Activated CD8-positive, alpha-beta memory T cell treated with anti-CD3 and anti-CD28 coated beads, Interleukin-2, amount 50 U/mL, for 1 hour (primary cell): ENCODE measurements at regions not wholly inside any gene's neighbourhood (a gene's known extent, or its start where the extent isn't known, plus 50 kb on each side); places are given as distances from the start of the nearest gene placed in this dataset.

Experiments
- DNase-seq: peaks from one replicate; pipeline ENCODE4 v3.0.0-alpha.2; 2020; ENCODE audit errors: extremely low read depth

DNA sequence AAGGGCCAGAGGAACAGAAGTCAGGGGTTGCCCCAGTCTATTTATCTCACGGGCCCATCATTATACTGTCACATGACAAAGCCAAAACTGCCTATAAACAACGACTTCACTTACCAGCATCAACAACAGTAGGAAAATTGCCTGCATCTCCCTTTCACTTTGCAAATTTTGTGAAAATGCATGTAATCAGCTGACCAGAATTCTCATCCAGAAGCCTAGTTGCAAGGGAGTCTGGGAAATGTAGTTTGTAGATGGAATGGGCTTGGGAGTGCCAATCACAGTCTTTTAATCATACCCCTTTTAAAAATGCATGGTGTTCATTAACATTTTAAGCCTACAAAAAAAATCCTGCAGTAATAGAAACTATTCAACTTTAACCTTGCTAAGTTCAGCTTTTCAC is 369.3 kb upstream of the TMPO start:
- no peak for DNase-seq

DNA sequence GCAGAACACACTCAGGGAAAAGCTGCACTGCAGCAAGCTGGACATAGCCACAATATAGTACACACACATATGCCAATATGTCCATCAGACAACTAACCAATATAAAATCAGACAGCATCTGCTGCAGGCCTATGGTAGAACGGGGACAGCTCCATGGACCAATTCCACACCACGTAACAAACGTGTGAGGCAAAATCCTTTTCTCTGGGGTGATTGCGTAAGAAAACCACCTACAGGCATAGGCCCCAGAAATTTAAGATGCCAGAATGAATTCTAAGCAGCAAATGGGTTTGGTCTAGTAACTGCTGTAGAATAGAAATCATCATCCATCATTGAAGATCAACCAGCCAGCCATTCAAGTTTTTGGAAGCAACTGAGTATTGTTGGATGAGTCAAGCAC is 368.9 kb upstream of the TMPO start:
- DNase-seq = no peak

DNA sequence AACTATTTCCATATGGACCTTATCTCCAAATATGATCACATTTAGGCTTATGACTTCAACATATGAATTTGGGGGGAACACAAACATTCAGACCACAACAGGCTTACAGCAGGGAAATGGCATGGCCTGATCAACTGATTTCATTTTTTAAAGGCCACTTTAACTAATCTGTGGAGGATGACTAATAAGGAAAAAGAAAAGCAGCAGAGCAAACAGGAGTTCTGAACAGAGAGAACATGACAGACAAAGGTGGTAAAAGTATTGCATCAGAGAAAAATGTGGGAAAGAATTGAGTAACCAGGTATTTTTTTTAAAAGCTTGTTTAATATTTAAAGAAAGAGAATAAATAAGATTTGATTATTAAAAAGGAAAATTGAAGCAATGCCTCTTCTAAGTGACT is 366.1 kb upstream of the TMPO start:
- no peak for DNase-seq

DNA sequence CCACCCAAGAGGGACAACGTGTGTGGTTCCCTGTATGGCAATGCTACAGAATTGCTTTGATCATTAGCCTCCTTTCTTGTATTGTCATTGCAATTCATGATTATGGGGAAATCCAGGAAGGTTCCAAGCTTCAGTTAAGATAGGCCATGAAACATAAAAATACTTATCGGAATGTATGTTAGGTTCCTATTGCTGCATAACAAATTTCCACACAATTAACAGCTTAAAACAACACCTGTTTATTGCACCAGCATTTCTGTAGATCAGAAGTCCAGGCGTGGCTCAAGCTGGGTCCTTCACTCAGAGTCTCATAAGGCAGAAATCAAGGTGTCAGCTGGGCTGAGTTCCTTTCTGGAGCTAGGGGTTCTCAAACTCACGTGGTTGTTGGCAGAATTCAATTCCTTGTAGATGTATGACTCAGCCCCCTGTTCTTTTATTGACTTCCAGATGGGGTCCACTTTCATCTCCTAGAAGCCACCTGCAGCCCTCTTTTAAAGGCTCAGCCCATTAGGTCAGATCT is 365.6 kb upstream of the TMPO start:
- no peak for DNase-seq

DNA sequence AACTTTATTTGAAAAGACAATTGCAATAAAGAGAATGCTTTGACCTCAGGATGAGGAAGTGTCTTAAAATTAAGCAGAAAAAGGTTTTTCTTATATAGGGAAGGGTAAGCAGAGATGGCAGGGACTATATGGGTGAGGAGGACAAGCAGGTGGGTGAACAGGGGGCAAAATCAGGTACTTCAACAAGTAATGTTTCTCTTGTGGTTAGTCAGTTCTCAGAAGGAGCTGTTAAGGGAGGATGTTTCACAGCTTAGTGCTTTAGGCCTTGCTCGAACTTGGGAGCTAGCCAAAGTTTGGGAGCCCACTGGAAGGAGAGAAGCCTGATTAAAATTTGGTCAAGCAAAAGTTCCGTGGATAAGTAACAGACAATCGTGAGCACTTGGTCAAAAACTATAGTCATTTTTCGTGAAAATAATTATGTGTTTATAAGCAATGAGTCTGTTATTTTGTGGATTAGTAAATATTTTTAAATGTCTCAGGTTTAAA is 364.2 kb upstream of the TMPO start:
- DNase-seq = no peak

DNA sequence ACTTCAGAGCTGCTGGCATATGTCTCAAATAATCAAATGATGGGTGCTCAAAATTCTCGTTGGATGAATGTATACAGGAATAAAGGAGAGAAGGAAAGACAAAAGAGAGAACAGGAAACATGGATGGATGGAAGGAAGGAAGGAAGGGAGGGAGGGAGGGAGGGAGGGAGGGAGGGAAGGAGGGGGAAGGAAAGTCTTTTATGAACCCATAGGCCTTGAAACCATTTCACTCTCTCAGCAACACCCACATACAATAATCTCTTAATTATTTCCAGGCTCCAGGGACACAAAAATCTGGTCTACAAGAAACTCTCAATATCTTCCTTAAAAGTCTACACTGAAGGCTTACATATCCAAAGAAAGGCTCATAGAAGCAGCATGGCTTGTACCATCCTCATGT is 363.4 kb upstream of the TMPO start:
- DNase-seq = no peak

DNA sequence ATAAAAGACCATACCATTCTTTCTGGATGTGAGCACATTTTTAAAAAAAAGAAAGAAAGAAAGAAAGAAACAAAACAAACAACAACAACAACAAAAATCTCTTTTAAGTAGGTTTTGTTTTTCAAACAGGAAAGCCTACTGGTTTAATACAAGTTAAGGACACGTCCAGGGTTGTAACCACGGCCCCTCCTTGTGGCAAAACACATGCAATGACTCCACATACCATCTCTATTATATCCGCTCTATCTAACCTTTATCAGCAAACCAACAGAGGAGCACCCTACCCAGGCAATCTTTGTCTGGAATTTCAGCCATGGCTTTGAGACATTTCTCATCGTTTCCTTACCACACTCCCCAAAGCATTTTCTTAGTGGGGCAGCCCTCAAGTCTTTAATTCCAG is 360.5 kb upstream of the TMPO start:
- no peak for DNase-seq

DNA sequence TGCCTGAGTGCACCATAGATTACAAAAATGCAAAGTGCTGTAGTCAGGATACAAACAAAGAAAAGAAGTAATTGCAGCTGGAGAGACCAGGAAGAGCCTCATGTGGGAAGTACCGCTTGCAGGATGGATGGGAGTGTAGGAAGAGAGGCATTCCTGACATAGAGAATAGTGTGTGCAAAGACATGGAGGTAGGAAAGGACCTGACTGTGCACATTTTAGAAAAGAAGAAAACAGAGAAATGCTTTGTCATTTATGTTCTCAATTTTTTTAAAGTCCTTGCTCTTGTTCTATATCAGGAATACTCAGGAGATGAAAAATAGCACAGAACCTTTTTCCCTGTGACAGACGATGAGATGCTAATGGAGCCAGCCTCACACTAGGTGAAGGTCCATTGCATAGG is 358.7 kb upstream of the TMPO start:
- DNase-seq = no peak

DNA sequence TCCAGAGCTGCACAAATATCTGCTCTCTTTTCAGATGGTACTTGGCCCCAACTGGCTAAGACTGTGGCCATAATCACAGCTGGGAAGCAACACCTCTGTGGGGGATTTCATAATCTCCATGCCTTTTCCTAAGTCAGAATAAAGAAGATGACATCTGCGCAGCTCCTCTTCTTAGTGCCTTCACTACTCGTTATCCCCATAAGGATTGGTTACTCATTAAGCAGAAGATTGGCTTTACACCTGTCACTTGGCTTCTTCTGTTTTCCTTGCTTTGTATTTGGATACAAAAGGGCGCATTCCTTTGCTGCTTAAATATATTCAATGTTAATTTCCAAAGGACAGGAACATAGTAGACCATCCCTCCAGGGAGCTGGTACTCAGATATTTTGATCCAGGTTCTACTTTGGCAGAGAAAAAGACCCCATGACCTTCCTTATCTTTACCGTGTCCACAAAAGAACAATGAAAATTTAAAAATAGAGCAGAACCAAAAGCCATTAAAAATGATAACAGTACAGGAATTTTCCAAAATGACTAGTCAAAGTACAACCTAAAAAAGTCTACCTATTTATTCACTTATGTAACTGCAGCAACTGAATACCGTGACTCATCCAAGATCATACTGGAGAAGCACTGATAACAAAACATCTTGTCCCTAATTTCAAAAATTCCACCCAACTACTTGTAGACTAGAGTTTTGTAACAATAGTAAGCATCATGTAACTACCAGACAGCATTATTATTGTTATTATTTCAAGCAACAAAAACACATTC is 352.3 kb upstream of the TMPO start:
- no peak for DNase-seq

DNA sequence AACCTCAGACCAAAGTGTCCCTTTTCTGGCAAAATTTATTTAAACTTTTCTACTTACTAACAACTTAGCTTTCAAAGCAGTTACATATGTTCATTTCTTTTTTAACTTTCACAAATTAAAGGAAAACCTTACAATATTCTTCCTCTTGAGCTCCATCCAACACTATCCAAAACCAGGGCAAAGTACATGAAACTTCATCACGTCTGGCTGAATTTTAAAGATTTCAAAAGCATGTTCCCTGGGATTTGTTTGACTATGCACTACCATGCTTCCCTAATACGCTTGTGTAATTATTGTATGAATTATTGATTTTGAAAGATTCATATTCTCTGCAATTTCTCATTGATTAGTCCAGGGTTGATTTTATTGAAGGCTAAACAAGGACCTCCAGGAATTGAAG is 343.1 kb upstream of the TMPO start:
- DNase-seq = no peak

DNA sequence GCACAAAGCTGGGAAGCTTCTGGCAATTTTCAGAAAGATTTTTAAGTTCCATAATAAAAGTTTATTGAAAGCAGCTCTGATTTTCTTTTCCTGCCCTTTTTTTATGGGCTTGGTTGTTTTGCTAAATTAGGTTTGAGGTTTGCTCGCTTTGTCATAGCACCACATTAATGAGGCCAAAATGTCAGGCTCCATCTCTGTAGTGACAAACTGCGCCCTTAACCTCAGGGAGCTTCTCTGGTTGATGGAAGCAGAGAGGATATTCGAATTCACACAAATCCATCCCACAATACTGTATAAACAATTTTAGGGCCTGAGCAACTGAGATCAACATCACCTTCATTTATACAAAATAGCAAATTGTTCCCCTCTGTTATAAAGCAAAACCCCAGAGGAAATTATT is 342.6 kb upstream of the TMPO start:
- DNase-seq = no peak

DNA sequence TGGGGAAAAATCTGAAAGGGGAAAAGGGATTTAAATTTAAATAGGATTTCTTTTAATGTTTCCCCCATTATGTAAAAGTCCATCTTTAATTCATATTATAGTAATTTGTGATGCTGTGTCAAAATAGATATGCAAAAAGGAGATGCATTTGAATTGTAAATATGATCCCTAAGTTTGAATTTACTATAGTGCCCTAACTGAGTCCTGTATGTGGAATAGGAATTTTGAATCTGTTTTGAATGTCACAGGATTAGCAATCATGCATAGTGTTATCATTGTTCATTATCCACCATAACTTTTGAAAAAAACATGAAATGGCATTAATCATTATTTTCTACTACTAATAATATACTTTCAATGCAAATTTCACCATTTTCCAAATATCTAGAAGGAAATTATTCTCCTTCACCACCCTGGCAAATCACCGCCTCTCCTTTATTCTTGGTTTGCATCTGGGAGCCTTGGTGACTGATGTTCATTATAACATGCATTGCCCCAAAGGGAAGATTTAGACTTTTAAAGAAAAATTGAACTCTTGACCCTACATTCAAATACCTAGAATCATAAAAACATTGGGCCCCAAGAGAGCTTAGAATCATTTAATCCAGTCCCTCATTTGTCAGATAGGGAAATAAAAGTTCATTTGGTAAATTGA is 341.5 kb upstream of the TMPO start:
- no peak for DNase-seq

DNA sequence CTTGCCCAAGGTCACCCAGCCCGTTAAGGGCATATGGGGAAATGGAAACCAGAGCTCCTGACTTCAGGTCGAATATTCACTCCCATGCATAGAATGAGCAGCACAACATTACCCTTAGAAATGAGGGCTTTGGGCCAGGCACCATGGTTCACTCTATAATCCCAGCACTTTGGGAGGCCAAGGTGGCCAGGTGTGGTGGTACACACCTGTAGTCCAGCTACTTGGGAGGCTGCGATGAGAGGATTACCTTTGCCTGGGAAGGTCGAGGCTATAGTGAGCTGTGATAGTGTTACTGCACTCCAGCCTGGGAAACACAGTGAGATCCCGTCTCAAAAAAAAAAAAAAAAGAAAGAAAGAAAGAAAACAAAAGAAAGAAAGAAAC is 341.0 kb upstream of the TMPO start:
- DNase-seq = no peak

DNA sequence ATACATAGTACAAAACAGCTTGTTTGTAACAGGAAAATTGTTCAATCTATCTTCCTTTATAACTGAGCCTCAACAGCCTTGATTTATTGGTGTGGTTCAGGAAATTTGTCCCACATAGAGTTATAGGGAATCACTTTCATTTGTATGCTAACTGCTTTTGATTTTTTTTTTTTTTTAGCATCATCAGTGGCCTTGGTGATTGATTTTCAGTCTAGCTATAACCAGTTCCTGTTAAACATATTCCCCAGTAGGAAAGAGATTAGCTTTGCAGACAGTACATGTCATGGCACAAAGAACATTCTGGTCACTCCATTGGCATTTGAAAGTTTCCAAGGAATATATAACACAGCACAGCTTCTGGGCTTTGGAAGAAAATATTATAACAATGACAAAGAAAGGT is 337.3 kb upstream of the TMPO start:
- DNase-seq = no peak

DNA sequence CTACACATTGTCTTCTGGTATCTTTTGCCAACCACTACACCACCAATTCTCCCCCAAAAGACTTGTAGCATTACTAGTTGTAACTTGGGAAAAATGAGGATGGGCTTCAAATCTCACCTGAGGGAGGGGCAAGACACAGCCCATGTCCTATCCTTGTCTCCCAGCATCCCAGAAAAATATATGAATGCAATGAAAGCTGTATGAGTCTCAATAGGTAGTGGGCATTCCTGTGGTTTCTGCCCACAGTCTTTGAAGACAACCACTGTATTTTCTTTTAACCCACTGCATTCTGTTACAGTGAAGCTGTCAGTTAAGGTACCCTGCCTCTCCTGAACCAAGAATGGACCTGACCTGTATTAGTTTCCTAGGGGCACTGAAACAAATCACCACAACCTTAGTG is 336.2 kb upstream of the TMPO start:
- DNase-seq = no peak

DNA sequence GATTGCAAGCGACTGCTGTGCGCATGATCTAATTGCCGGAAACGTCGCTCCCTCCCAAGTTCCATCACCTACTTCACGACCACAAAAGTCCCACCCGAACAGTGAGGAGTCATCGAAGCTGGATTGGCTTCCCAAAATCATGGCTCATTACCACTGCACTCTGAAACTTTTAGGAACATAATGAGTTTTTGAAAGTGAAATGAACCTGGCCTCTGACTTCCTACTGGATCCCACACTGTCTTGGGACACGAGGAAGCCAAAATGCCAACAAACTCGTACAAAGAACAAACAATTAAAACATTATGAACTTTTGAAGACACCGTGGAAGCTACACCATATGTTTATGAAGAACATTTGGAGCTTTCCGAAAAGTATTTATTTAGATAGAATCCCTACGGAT is 334.8 kb upstream of the TMPO start:
- DNase-seq = no peak

DNA sequence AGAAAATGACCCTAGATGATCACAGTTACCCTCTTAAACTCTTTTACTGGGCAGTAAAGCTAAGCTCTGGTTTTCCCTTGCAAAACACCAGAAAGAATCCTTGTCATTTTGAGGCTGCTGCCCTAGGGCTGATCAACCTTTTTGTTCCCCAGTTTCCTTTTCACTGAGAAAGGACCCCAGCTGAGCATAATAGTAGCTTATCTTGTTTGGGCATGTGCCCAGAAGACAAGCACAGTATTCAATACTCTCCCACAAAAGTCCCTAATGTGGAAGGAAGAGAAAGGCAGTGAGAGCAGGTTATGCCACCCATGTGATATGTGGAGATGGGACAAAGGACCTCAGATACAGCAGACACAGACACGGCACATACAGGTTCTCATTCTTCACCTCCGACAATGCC is 332.6 kb upstream of the TMPO start:
- DNase-seq = no peak

DNA sequence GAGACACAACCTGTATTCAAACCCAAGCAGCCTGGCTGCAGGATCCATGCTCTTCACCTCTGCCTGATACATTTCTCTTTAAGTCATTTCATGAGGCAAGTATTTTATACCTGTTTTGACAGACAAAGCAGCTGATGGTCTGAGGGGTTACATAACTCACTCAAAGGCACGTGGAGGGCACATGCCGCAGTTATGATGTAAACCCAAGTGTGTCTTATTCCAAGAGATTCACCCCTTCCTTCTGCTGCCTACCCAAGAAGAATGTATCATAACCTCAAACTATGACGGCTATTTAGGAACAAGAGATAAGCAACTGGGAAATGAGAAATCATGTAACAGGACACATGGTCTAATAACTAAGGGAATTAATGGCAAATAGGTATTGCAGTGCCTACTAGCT is 329.8 kb upstream of the TMPO start:
- DNase-seq = no peak

DNA sequence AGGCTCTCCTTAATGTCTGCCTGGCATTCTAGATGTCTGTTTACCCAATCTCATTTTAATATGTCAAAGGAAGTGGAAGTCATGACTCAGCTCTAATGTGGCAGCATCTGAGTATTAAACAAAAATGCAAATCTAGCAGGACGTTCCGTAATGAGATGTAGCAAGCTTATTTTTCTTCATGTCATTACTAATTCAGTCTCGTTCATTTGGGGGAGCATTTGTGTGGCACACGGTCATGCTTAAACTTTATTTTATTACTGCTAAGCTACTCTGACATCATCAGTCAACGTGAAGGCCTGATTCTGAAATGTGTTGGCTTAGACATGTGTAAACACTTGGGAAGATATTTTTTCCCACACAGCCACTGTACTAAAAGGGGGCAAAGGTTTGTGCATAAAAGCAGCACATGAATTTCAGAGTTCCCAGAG is 326.7 kb upstream of the TMPO start:
- no peak for DNase-seq

DNA sequence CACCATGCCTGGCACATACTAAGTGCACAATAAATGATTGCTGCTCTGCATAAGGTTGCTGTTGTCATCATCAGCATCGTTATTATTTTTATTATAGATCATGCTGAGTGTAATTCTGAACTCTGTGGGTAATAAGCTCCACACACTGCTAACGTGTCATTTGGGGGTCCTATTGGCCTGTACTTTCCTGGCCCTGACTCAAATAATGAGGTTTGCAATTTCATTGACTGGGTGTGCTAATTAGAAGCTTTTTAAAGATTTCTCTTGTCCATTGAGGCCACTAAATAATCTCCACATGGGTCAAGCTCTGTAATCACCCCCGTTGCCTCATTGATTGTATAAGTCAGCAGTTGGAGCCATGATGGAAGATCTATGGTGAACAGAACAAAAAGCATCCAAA is 320.8 kb upstream of the TMPO start:
- DNase-seq = no peak

DNA sequence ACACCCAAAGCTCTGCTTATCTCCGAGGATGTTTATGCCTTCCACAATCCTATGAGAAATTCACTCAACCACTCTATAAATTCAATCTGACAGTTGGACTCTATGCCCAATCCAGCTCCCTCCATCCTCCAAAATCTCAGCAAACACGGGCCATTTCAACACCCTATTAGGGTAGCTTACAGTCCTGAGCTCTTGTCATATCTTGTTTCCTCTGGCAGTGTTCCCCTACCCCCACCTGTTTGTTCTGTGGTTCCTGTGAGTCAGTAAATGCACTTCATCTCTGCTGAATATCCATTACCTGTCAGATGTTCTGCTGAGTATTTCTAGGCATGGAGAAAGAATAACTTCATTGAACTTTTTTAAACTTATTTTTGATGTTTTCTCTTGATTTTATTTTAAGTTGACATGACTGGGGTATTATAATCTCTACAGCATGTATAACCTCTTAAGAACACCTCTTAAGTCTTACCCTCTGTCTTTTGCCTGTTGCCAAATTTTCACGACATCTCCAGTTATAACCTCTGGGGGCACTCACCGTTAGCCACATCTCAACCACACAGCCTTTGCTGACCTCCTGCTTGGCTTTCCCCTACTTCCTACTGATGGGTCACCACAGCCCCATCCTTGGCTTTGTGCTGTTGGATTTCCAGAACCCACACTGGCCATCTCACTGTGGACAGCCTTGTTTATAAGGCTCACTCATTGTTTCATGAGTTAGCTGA is 317.0 kb upstream of the TMPO start:
- no peak for DNase-seq

DNA sequence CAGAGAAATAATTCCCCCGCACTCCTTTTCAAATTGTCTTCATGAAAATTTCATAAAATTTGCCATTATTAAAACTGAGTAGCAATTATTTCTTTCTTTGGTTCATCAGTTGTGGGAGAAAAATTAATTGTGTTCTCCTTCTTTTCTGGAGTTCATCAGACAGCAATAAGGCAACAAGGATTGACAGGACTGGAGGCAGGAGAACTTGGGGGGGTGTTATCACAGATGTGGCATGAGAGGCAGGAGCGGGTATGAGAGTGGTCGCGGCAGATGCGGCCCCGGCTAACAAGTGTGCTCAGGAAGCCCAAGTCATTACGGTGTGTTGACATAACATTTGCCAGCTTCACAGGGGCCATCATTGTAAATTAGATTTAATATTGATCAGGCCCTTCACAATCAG is 306.6 kb upstream of the TMPO start:
- no peak for DNase-seq
